ENCODE measurements at regions not wholly inside any gene's neighbourhood (a gene's known extent, or its start where the extent isn't known, plus 50 kb on each side); places are given as distances from the start of the nearest gene placed in this dataset.

- H3K27me3 ChIP-seq (ENCODE audit: control insufficient read depth in 2 of 2, insufficient read depth in 2 of 2, low read length in 2 of 2) = no peaks in the 10 kb centered on the region
- H3K9ac ChIP-seq (replicated peaks; ENCODE audit: extremely low read depth, insufficient read depth, low read length) = no peak overlapping the region
- no peak overlapping the region for H3K27ac ChIP-seq (ENCODE audit: insufficient read depth, low read depth, low read length)
- no peak for TF ChIP-seq MYC (IDR thresholded peaks at IDR 0.05; ENCODE audit: low read depth, low read length)
- no peak for TF ChIP-seq CTCF (IDR thresholded peaks at IDR 0.05; ENCODE audit: extremely low read depth in 1 of 2, insufficient read depth in 1 of 2, low read depth in 1 of 2, low read length in 2 of 2)
- no peak for TF ChIP-seq POLR2A (IDR thresholded peaks at IDR 0.05; ENCODE audit: low read depth, low read length)
- no peak for TF ChIP-seq MAX (IDR thresholded peaks at IDR 0.05; ENCODE audit: insufficient read depth, insufficient read length)
- TF ChIP-seq JUN (IDR thresholded peaks at IDR 0.05; ENCODE audit: borderline replicate concordance, insufficient read depth, insufficient read length, low read depth) = no peak
- no peak for TF ChIP-seq GATA2 (IDR thresholded peaks at IDR 0.05; ENCODE audit: insufficient read depth, insufficient read length, low read depth, low read length)
- TF ChIP-seq FOS (IDR thresholded peaks at IDR 0.05; ENCODE audit: borderline replicate concordance, insufficient read depth, low read length) = no peak
- no peak for TF ChIP-seq POLR2AphosphoS5 (IDR thresholded peaks at IDR 0.05; ENCODE audit: insufficient read depth, low read depth, low read length)
- TF ChIP-seq EZH2 (IDR thresholded peaks at IDR 0.05; ENCODE audit: borderline replicate concordance, low read depth, low read length, severe bottlenecking) = no peak
- no peak overlapping the region for H2AFZ ChIP-seq (ENCODE audit: low read depth, low read length)
- H3K4me3 ChIP-seq (replicated peaks in 1 of 3; ENCODE audit: insufficient read depth in 1 of 3, low read depth in 1 of 3, low read length in 3 of 3) = no peak overlapping the region
- intact Hi-C loops (cut with micrococcal nuclease) = no loop called here
- ChIA-PET CTCF (interaction anchor here (1.0 kb wide), 1 partner anchor 10 kb away, joined by 3 read pairs; no protein-coding TSS in a partner anchor), POLR2A (no interaction called here)
- no TSS peak for BruUV-seq (replicated peaks)
- DNase-seq (ENCODE audit: low read depth, low spot score) (no peak), FAIRE-seq (no peak)
- no peaks in the 10 kb centered on the region for H3K4me1 ChIP-seq (ENCODE audit: control insufficient read depth, extremely low read depth, insufficient read depth, low read length)
- H3K9me1 ChIP-seq (replicated peaks; ENCODE audit: control insufficient read depth, extremely low read depth, insufficient read depth, low read length) = no peaks in the 10 kb centered on the region
- peaks cover 2 to 6% of the 10 kb centered on the region in 2 experiments for H3K36me3 ChIP-seq (ENCODE audit: control insufficient read depth in 2 of 2, extremely low read depth in 1 of 2, insufficient read depth in 2 of 2, low read length in 2 of 2)
- no peaks in the 10 kb centered on the region for H3K79me2 ChIP-seq (ENCODE audit: control insufficient read depth, insufficient read depth, low read length)
- H3K9me3 ChIP-seq (replicated peaks; ENCODE audit: control insufficient read depth, insufficient read depth, low read length) = no peaks in the 10 kb centered on the region
- dilution Hi-C loops (cut with MboI; ENCODE audit: extremely low pct_ligation_motif_present, low sequenced_read_pairs) = no loop called here
- H4K20me1 ChIP-seq (replicated peaks; ENCODE audit: control insufficient read depth, extremely low read depth, insufficient read depth, low read length) = no peaks in the 10 kb centered on the region
- H3K4me2 ChIP-seq (ENCODE audit: insufficient read depth, low read length) = no peak overlapping the region
Measured at GRCh38 chr4:122234686-122235085, 82.6 kb downstream of the BLTP1 start.
